ENCODE measurements at regions not wholly inside any gene's neighbourhood (a gene's known extent, or its start where the extent isn't known, plus 50 kb on each side); places are given as distances from the start of the nearest gene placed in this dataset.
"Not testable (repeated sequence)": the region's sequence is repeated elsewhere in the genome, so short reads cannot be mapped to it uniquely, and the experiment has no call there.

DNA sequence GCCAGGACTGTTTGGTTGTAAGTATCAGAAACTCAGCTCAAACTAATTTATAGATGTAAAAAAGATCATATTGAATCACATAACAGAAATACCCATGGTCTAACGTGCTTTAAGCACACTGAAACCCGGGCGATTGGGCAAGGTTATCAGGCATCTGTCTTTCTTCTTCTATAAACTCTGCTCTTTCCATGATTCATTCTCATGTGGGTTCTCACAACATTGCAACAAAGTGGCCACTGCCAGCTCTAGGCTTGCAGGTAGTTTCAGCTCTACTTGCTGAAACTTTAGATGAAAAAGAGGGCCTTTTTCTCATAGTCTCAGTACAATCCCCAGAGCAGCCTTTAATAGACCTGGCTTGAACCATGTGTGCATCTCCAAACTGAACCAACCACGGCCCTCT is 456.1 kb downstream of the MFSD1 start:
- no peak overlapping the region for H3K4me3 ChIP-seq
- H3K4me1 ChIP-seq, result no peaks in the 10 kb centered on the region
- 85 to 93% methylated on average over 3 of the region's 4 CpGs for WGBS, 2 donors (ENCODE audit: low coverage in 1 of 2)
- ATAC-seq, result no peak
- no peak overlapping the region for H3K27ac ChIP-seq
- TF ChIP-seq, protein P1, sequence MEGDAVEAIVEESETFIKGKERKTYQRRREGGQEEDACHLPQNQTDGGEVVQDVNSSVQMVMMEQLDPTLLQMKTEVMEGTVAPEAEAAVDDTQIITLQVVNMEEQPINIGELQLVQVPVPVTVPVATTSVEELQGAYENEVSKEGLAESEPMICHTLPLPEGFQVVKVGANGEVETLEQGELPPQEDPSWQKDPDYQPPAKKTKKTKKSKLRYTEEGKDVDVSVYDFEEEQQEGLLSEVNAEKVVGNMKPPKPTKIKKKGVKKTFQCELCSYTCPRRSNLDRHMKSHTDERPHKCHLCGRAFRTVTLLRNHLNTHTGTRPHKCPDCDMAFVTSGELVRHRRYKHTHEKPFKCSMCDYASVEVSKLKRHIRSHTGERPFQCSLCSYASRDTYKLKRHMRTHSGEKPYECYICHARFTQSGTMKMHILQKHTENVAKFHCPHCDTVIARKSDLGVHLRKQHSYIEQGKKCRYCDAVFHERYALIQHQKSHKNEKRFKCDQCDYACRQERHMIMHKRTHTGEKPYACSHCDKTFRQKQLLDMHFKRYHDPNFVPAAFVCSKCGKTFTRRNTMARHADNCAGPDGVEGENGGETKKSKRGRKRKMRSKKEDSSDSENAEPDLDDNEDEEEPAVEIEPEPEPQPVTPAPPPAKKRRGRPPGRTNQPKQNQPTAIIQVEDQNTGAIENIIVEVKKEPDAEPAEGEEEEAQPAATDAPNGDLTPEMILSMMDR (IDR thresholded peaks at IDR 0.05), result no peak
- TF ChIP-seq POLR2AphosphoS5 (IDR thresholded peaks at IDR 0.05) (no peak), EP300 (IDR thresholded peaks at IDR 0.05) (no peak), POLR2A (IDR thresholded peaks at IDR 0.05) (no peak)
- peaks cover 0 to 3% (median 0%) of the 10 kb centered on the region in 3 donors for H3K9me3 ChIP-seq
- no peaks in the 10 kb centered on the region for H3K27me3 ChIP-seq
- no peaks in the 10 kb centered on the region for H3K36me3 ChIP-seq

DNA sequence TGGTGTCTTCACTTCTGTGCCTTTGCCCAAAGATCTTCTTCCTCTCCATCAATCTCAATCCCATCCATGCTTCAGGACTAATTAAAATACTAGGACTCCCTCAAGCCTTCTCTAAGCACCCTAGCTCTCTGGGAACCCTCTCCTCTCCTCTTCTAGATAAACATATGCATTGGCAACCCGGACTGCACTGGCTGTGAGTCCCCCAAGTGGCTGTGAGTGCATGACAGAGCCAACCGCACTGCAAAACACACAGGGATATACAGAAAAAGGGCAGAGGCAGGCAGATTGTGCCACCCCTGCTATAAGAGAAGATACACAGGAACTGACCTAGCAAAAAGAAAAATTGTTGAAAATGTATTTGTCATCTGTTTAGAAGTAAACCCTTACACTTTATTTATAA is 457.1 kb downstream of the MFSD1 start:
- Histone ChIP-seq H3K9me3 (no peaks in the 10 kb centered on the region), H3K27ac (no peak overlapping the region), H3K27me3 (no peaks in the 10 kb centered on the region), H3K36me3 (no peaks in the 10 kb centered on the region), H3K4me3 (no peak overlapping the region), H3K4me1 (no peaks in the 10 kb centered on the region)
- TF ChIP-seq POLR2AphosphoS5 (IDR thresholded peaks at IDR 0.05) (no peak), POLR2A (IDR thresholded peaks at IDR 0.05) (no peak), EP300 (IDR thresholded peaks at IDR 0.05) (no peak)
- TF ChIP-seq, protein P1 (IDR thresholded peaks at IDR 0.05), result no peak
- no peak for ATAC-seq
- no CpG with 5 or more reads among the region's 2 CpGs for WGBS, 2 donors (ENCODE audit: low coverage in 1 of 2)

DNA sequence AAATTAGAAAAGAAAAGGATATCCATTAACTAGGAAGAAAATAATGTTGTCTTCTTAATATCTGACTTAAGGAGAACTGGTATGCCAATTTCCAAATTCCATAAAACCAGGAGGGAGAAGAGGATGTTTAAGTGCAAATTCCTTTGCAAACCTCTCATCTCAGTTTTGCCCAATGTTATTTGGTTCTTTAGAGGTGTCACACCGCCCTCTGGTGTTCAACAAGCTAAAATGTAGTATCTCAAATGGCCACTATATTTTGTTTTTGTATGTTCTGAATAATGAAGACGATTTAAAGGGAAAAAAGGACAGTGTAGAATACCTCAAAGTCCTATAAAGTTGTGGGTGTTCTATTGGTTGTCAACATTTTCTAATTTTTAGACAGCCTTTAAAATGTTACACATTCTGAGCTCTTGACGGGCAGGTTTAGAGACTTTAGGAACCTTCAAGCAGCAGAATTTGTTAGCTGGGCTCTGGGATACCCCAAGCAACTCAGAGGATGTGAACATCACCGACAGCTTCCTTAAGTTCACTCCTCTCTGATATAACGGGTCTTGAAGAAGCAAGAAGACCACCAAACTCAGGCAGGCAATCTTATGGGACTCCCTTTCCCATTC is 458.3 kb downstream of the MFSD1 start:
- TF ChIP-seq, protein P1 (IDR thresholded peaks at IDR 0.05), result peak; percentile 57 to 81 (median 75)
- TF ChIP-seq EP300 (IDR thresholded peaks at IDR 0.05) (no peak), POLR2AphosphoS5 (IDR thresholded peaks at IDR 0.05) (no peak), POLR2A (IDR thresholded peaks at IDR 0.05) (no peak)
- WGBS, 2 donors (ENCODE audit: low coverage in 1 of 2), result 18 to 22% methylated on average over 3 to 5 of the region's 5 CpGs
- Histone ChIP-seq H3K4me1 (no peaks in the 10 kb centered on the region), H3K27me3 (no peaks in the 10 kb centered on the region), H3K27ac (no peak overlapping the region), H3K4me3 (no peak overlapping the region), H3K9me3 (no peaks in the 10 kb centered on the region), H3K36me3 (no peaks in the 10 kb centered on the region)
- no peak for ATAC-seq

DNA sequence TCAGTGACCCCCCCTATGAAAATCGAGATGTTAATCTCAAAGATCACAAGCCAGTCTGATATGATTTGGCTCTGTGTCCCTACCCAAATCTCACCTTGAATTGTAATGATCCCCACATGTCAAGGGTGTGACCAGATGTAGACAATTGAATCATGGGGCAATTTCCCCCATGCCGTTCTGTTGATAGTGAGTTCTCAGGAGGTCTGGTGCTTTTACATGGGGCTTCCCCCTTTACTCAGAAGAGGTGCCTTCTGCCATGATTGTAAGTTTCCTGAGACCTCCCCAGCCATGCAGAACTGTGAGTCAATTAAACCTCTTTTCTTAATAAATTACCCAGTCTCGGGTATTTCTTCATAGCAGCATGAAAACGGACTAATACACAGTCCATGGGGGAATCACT is 459.5 kb downstream of the MFSD1 start:
- H3K36me3 ChIP-seq, H3K4me1 ChIP-seq, H3K9me3 ChIP-seq, H3K27me3 ChIP-seq, ATAC-seq, H3K27ac ChIP-seq, H3K4me3 ChIP-seq: not testable (repeated sequence)
- WGBS, 2 donors (ENCODE audit: low coverage in 1 of 2), result 47 to 55% methylated on average over 3 of the region's 4 CpGs

DNA sequence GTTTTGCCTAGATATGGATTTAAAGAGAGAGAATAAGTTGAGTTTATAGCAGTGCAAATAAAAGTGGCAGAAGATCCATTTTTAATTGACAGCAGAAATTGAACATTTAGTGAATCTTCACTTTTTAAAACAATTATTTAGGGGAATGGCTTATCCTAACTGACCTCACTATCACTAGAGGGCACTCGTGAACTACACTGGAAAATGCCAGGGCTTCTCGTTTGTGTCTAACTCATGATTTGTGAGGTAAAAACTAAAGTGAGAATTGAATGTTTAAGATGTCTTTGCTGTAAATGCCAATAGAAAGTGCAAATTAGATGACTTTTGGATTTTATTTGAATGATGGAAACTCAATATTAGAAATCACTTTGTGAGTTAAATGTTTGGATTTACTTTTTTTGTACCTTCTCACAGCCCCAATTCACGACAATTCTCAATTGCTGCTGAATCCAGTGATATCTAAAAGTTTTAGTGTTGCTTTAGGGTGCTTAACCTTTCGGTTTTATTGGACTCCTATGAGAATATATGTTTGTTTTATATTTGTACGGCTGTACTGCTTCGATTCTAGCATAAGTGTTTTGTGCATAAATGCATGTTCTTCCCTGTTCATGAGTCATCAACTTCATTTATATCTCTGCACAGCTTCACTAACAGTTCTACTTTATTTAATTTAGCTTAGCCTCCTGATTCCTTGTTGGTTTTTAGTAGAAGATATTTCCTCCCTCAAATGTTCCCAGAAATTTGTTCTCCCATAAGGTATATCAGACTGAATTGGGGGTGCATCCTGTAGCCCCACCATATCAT is 462.1 kb downstream of the MFSD1 start:
- 25 to 31% methylated on average over 6 of the region's 6 CpGs for WGBS, 2 donors (ENCODE audit: low coverage in 1 of 2)
- H3K27me3 ChIP-seq, result no peaks in the 10 kb centered on the region
- no peak for ATAC-seq
- no peak overlapping the region for H3K4me3 ChIP-seq
- H3K9me3 ChIP-seq, result no peaks in the 10 kb centered on the region
- TF ChIP-seq POLR2A (IDR thresholded peaks at IDR 0.05), result no peak
- TF ChIP-seq, protein P1 (IDR thresholded peaks at IDR 0.05), result peak; percentile 34 to 67 (median 48)
- H3K36me3 ChIP-seq, result no peaks in the 10 kb centered on the region
- H3K27ac ChIP-seq, result no peak overlapping the region
- H3K4me1 ChIP-seq, result no peaks in the 10 kb centered on the region

Measured in gastroesophageal sphincter (tissue), 4 donors.